ENCODE measurements at regions not wholly inside any gene's neighbourhood (a gene's known extent, or its start where the extent isn't known, plus 50 kb on each side); places are given as distances from the start of the nearest gene placed in this dataset.
"Not testable (repeated sequence)": the region's sequence is repeated elsewhere in the genome, so short reads cannot be mapped to it uniquely, and the experiment has no call there.

DNA sequence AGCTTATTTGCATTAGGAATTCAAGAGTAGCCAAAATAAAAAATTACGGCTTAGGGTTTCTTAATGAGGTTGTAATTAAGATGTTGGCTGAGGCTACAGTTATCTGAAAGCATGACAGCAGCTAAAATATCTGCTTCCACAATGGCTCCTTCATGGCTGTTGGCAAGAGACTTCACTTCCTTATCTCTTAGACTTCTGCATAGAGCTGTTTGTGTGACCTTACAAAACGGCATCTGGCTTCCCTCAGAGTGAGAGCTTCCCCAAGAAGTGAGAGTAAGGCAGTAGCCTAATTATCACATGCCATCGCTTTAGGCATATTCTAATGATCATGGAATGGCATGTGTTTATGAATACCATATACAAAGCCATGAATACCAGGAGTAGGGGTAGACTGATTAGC lies 57.6 kb downstream of the CCDC59 start:
- DNase-seq (ENCODE audit: low spot score in 2 of 2), result no peak

DNA sequence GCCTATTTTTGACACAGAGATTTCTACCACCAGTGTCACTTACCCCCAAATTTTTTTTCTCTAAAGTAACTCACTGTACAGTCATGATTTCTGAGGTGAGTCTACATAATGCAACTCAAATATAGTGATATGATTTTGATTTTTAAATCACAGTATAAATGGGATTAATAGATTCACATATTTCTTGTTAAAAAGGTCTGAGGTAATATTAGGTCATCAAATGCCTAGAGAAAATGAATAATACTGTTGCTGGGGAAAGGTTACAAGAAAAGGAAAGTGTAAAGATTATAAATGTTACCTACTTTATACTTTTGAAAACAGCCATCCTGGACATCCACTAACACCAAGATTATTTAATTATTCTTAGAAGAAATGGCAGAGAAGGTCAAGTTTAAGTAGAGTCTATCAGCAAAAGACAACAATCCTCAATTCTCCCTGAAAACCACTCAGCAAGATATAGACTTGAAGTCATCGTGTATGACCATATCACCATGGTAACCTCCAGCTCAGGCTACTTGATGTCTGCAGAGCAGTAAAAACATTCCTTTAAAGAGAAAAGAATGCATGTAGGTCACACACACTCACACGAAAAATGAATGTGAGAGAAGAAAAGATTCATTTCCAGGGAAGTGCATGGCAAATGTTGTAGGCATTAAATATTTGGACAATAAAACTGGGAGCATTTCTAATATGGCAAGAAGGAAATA lies 58.7 kb downstream of the CCDC59 start:
- DNase-seq (ENCODE audit: low spot score in 2 of 2), result no peak

More for the DNA sequence above, 57.6 kb downstream of the CCDC59 start:
- no peak for FAIRE-seq

DNA sequence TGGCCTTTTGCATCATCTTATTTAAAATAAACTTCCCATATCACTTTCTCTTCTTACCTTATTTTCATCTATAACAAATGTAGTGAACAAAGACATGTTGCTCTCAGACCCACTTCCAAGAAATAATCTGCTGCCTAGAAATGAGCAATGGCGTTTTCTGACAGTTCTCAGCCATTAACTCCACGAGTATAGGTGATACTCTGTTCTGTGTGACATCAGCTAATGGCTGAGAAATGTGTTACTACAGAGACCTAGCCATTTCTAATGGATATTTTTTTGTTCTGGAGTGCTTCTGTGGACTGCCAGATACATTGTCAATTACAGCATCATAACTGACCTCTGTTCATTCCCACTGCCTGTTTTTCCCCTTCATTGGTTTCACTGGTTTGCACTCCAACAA lies 67.8 kb downstream of the CCDC59 start:
- DNase-seq (ENCODE audit: low spot score in 2 of 2) (no peak), FAIRE-seq (no peak)

More for the DNA sequence above, 58.7 kb downstream of the CCDC59 start:
- no peak for FAIRE-seq

DNA sequence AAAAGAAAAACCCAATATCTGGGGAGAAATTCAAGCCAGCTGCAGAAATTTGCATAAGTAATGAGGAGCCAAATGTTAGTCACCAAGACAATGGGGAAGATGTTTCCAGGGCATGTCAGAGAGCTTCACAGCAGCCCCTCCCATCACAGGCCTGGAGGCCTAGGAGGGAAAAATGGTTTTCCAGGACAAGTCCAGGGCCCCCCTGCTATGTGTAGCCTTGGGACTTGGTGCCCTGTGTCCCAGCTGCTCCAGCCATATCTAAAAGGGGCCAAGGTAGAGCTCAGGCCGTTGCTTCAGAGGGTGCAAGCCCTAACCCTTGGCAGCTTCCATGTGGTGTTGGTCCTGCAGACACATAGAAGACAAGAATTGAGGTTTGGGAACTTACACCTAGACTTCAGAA lies 76.9 kb downstream of the CCDC59 start:
- DNase-seq (ENCODE audit: low spot score in 2 of 2); FAIRE-seq: not testable (repeated sequence)

- DNase-seq (ENCODE audit: low spot score in 2 of 2) (no peak), FAIRE-seq (no peak)
Measured at GRCh38 chr12:82279536-82280058, 78.6 kb downstream of the CCDC59 start.

- FAIRE-seq (no peak), DNase-seq (ENCODE audit: low spot score in 2 of 2) (no peak)
Measured at GRCh38 chr12:82277582-82277981, 80.6 kb downstream of the CCDC59 start.

GRCh38 chr12:82242729-82243128 lies 115.5 kb downstream of the CCDC59 start:
- no peak for FAIRE-seq
- no peak for DNase-seq (ENCODE audit: low spot score in 2 of 2)

- no peak for FAIRE-seq
Measured at GRCh38 chr12:82225871-82226270, 132.3 kb downstream of the CCDC59 start.

DNA sequence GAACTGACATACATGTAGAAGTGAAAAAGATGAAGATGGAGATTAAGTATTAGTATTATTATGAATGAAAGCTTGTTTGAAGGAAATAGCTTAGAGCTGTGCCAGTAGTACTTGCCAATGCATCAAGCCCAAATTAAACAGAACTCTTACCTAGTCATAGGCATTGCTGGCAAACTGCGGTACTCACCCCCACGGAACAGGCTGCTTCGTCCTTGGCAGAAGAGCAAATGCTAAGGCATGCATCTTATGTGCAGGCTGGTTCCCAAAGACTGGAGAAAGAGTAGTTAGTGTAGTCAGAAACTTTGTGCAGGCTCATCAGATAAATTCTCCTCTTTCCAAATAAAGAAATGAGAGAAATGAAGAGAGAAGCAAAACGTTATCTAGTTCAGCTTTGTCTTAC lies 134.8 kb downstream of the CCDC59 start:
- no peak for DNase-seq (ENCODE audit: low spot score in 2 of 2)

More at GRCh38 chr12:82225871-82226270, 132.3 kb downstream of the CCDC59 start:
- DNase-seq (ENCODE audit: low spot score in 2 of 2), result no peak

DNA sequence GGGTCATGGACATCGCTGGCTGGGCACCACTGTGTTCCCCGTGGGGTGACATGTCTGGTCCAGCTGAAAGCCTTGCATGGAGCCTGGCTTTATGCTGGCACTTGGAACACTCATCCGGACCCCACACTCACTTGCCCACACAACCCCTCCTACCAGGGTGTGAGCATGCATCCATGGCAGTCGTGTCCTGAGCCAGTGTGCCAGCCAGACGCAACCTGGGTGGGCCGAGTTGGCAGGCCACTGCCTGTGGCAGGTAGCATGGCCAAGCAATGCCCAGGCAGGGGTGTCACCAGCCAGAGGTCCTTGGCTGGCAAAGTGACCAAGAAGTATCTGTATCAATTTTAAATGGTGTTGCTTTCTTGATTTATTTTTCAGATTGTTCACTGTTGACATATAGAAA lies 141.7 kb downstream of the CCDC59 start:
- DNase-seq (ENCODE audit: low spot score in 2 of 2) (no peak), FAIRE-seq (no peak)

More for the DNA sequence above, 134.8 kb downstream of the CCDC59 start:
- FAIRE-seq, result no peak

- FAIRE-seq, result no peak
- DNase-seq (ENCODE audit: low spot score in 2 of 2), result no peak
Measured at GRCh38 chr12:82213761-82214160, 144.4 kb downstream of the CCDC59 start.

DNA sequence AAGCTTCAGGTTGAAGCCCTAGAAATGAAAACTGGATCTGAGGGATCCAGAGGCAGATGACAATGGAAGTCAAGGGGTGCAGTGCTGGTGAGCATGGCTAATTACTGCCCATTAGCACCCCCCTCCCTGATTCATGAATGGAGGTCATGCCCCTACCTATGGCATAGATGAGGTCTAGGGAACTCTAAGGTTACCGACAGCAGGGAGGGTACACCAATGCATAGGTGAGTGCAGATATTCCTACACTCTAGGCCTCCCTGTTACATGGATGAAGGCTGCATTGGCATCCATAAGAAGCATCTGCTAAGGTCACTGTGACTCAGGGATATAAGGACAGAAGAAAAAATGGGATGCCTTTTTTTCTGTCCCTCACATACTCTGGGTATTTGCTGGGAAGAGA lies 147.3 kb downstream of the CCDC59 start:
- DNase-seq (ENCODE audit: low spot score in 2 of 2) (no peak), FAIRE-seq (no peak)

GRCh38 chr12:82209533-82209932 lies 148.7 kb downstream of the CCDC59 start:
- FAIRE-seq (no peak), DNase-seq (ENCODE audit: low spot score in 2 of 2) (no peak)

DNA sequence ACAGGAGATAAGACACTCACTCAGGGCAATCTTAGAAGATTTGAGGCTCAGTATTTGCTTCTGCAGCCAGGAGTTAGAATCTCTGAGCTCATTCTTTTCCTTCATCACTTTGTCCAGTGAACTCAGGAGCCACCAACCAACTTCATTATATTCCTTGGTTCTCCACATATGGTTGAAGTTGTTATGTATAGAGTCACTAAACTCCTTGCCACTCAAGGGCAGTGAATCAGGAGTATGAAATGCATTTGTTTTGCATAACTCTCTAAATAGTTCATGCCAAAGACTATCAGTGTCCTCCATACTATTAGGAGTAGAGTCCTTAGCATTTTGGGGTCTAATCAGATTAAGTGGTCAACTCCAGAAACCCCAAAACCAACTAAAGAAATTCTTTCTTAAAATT lies 150.6 kb downstream of the CCDC59 start:
- FAIRE-seq, result no peak
- no peak for DNase-seq (ENCODE audit: low spot score in 2 of 2)

DNA sequence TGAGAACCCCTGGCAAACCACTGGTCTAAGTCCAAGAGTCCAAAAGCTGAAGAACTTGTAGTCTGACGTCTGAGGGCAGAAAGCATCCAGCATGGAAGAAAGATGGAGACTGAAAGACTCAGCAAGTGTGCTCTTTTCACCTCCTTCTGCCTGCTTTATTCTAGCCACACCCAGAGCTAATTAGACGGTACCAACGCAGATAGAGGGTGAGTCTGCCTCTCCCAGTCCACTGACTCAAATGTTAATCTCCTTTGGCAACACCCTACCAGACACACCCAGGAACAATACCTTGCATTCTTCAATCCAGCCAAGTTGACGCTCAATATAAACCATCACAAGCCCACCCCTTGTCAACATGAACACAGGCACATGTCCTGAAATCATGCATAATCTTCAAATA lies 155.1 kb downstream of the CCDC59 start:
- no peak for FAIRE-seq
- no peak for DNase-seq (ENCODE audit: low spot score in 2 of 2)

DNA sequence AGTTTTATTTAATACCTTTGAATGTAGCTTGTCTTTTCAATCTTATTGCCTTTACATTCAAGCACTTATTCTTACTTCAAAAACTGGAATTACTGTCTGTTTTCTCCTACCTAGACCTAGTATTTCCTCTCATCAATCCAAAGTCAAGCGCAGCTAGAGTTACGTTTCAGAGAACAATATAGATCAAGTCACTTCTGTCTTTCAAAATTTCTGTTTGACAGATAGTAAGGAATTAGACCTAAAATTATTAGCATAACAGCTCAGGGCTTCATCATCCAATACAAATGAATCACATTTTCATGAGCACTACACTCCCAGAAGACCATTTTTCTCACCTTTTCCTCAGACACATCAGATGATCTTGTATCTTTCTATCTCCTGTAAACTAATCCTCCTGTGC lies 170.6 kb downstream of the CCDC59 start:
- FAIRE-seq, result no peak

DNA sequence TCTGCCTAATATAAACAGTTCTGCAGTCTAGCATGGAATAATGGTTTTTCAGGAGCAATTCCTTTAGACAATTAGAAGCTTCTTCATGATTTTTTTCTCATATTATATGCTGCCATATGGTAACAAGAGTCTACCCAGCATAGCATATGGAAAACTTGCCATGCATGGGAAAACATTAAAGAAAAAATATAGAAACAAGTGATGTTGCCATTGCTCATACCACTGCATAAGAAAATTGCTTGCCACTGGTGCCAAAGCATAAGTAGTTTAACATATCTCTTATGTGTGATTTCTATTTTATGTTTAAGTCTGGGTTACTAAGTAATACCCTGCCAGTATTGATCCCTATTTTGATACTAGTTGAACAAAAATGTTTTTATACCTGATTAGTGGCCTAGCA lies 171.2 kb downstream of the CCDC59 start:
- DNase-seq (ENCODE audit: low spot score in 2 of 2), result no peak
- no peak for FAIRE-seq

More for the DNA sequence above, 170.6 kb downstream of the CCDC59 start:
- no peak for DNase-seq (ENCODE audit: low spot score in 2 of 2)

GRCh38 chr12:82186282-82186681 lies 171.9 kb downstream of the CCDC59 start:
- FAIRE-seq, result no peak
- DNase-seq (ENCODE audit: low spot score in 2 of 2), result no peak

GRCh38 chr12:82184844-82185243 lies 173.3 kb downstream of the CCDC59 start:
- DNase-seq (ENCODE audit: low spot score in 2 of 2) (no peak), FAIRE-seq (no peak)

DNA sequence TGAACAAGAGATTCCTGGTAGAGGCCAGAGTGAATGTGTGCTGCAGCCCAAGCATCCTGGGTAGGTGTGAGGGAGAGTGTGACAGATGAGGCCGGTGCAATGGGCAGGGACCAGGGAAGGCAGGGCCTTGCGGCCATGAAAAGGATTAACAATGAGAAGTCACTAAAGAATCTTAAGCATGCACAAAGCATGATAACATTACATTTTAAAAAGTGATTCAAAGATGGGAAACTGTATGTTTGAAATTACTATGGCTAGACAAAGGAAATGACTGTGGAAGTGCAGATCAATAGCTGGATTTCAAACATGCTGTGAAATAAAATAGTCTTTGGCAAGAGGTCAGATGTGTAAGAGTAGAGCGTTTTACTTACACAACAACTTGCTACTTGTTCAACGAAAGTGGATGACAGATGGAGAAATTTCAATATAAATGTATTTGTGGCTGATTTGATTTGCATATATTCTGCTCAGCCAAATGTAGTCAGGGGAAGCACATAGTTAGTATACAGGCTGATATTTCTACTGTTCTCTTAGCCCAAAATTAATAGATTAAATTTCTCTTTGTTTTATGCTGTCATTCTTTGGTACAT lies 175.5 kb downstream of the CCDC59 start:
- DNase-seq (ENCODE audit: low spot score in 2 of 2) (no peak), FAIRE-seq (no peak)

GRCh38 chr12:82176761-82177490 lies 181.3 kb downstream of the CCDC59 start:
- FAIRE-seq (no peak), DNase-seq (ENCODE audit: low spot score in 2 of 2) (no peak)

Measured in frontal cortex (tissue), 3 donors.